NCI-H82 (cell line): ENCODE measurements at regions not wholly inside any gene's neighbourhood (a gene's known extent, or its start where the extent isn't known, plus 50 kb on each side); places are given as distances from the start of the nearest gene placed in this dataset.

Experiments used
- DNase-seq: peaks from one replicate; lab custom pipeline; 2025; lab: John Stamatoyannopoulos, UW

- DNase-seq: no peak
These were observed 53.8 kb upstream of the VCX start for GRCh38 chrX:7789200-7789599.

GRCh38 chrX:7788334-7788733 lies 54.6 kb upstream of the VCX start:
- no peak for DNase-seq

GRCh38 chrX:7787714-7788113 lies 55.3 kb upstream of the VCX start:
- DNase-seq: no peak

GRCh38 chrX:7784580-7784979 lies 58.4 kb upstream of the VCX start:
- DNase-seq: no peak

GRCh38 chrX:7779644-7780043 lies 63.3 kb upstream of the VCX start:
- no peak for DNase-seq

GRCh38 chrX:7775987-7776386 lies 67.0 kb upstream of the VCX start:
- no peak for DNase-seq

GRCh38 chrX:7771788-7772438 lies 71.1 kb upstream of the VCX start:
- no peak for DNase-seq

GRCh38 chrX:7759830-7760229 lies 83.1 kb upstream of the VCX start:
- no peak for DNase-seq

- no peak for DNase-seq
These were observed 96.1 kb upstream of the VCX start for GRCh38 chrX:7746856-7747255.

GRCh38 chrX:7730071-7730470 lies 112.9 kb upstream of the VCX start:
- DNase-seq: no peak

GRCh38 chrX:7720519-7720918 lies 122.5 kb upstream of the VCX start:
- no peak for DNase-seq

- DNase-seq: no peak
These were observed 128.6 kb upstream of the VCX start for GRCh38 chrX:7714351-7714750.

- DNase-seq: no peak
These were observed 131.8 kb upstream of the VCX start for GRCh38 chrX:7711167-7711566.

GRCh38 chrX:7709845-7710244 lies 133.1 kb upstream of the VCX start:
- no peak for DNase-seq

- DNase-seq: peak; percentile 1
These were observed 136.9 kb upstream of the VCX start for GRCh38 chrX:7706032-7706431.

GRCh38 chrX:7704205-7704604 lies 138.8 kb upstream of the VCX start:
- DNase-seq: no peak

GRCh38 chrX:7698248-7698647 lies 144.7 kb upstream of the VCX start:
- no peak for DNase-seq

GRCh38 chrX:7690842-7691241 lies 152.1 kb upstream of the VCX start:
- no peak for DNase-seq

GRCh38 chrX:7689791-7690412 lies 153.1 kb upstream of the VCX start:
- no peak for DNase-seq

GRCh38 chrX:7680181-7680580 lies 162.8 kb upstream of the VCX start:
- DNase-seq: no peak

- DNase-seq: no peak
These were observed 188.7 kb upstream of the VCX start for GRCh38 chrX:7654316-7654715.

GRCh38 chrX:7647831-7648230 lies 195.1 kb upstream of the VCX start:
- DNase-seq: peak; percentile 40

- no peak for DNase-seq
These were observed 201.8 kb upstream of the VCX start for GRCh38 chrX:7641141-7641540.

GRCh38 chrX:7640392-7640791 lies 202.6 kb upstream of the VCX start:
- DNase-seq: no peak
